ENCODE measurements at regions not wholly inside any gene's neighbourhood (a gene's known extent, or its start where the extent isn't known, plus 50 kb on each side); places are given as distances from the start of the nearest gene placed in this dataset.

DNA sequence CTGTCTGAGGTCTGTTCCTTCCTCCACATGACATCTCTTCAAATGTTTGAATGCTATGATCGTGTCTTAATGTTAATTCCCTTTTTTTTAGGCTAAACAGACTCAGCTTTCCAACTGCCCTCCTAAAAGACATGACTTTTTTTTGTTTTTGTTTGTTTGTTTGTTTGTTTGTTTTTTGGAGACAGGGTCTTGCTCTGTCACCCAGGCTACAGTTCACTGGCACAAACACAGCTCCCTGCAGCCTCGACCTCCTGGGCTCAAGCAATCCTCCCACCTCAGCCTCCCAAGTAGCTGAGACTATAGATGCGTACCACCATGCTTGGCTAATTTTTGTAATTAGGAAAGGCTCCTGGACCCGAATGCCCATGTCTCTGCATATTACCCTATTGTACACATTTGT is 176.5 kb downstream of the ABCA8 start:
- DNase-seq (ENCODE audit: low read depth, low spot score): no peak
- no peaks in the 10 kb centered on the region for H3K9me3 ChIP-seq (replicated peaks; ENCODE audit: control insufficient read depth, insufficient read depth, low read length)
- TF ChIP-seq POU2F2 (IDR thresholded peaks at IDR 0.05; ENCODE audit: borderline replicate concordance, low read depth, low read length) (no peak), EZH2 (IDR thresholded peaks at IDR 0.05; ENCODE audit: borderline replicate concordance, control insufficient read depth, low read depth, low read length) (no peak)
- no peaks in the 10 kb centered on the region for H4K20me1 ChIP-seq (ENCODE audit: control insufficient read depth, insufficient read depth)
- H3K36me3 ChIP-seq (ENCODE audit: control insufficient read depth in 2 of 2, insufficient read depth in 2 of 2, low read length in 1 of 2): no peaks in the 10 kb centered on the region
- H3K4me3 ChIP-seq: no peak overlapping the region
- no peak for ATAC-seq
- SMC1A ChIA-PET (ENCODE audit: uncharacterized antibody, unreplicated experiment): interaction anchor here (0.7 to 7.7 kb wide), 13 partner anchors 12 to 470 kb away, joined by 3 to 45 read pairs (median 3); no protein-coding TSS in a partner anchor
- H3K4me2 ChIP-seq (ENCODE audit: control insufficient read depth, insufficient read depth): no peak overlapping the region
- no peaks in the 10 kb centered on the region for H3K79me2 ChIP-seq (ENCODE audit: control insufficient read depth, insufficient read depth, low read length)
- H3K27me3 ChIP-seq (replicated peaks in 1 of 2; ENCODE audit: control insufficient read depth in 2 of 2, insufficient read depth in 2 of 2, low read length in 1 of 2): no peaks in the 10 kb centered on the region
- 26% methylated on average over 4 of the region's 4 CpGs for WGBS (ENCODE audit: insufficient coverage, insufficient replicate concordance, low lambda C conversion rate, missing lambda C conversion rate)
- H3K27ac ChIP-seq (ENCODE audit: control insufficient read depth, insufficient read depth): no peak overlapping the region
- intact Hi-C loops (cut with micrococcal nuclease; ENCODE audit: unreplicated experiment): loop anchor here (5.0 to 10.0 kb wide), 4 partner anchors 194 to 746 kb away; partner anchors contain the start of gene ABCA9
- RAD21 ChIA-PET (ENCODE audit: unreplicated experiment): interaction anchor here (0.8 to 2.8 kb wide), 3 partner anchors 16 to 469 kb away, joined by 3 to 10 read pairs (median 9); no protein-coding TSS in a partner anchor
- peaks cover 9% of the 10 kb centered on the region for H3K4me1 ChIP-seq (ENCODE audit: control insufficient read depth, insufficient read depth, low read length)
- no peak overlapping the region for H3K9ac ChIP-seq (ENCODE audit: control insufficient read depth, insufficient read depth, low read length)
- in situ Hi-C loops (cut with MboI): loop anchor here (5.0 to 10.0 kb wide), 2 partner anchors 464 to 616 kb away; no protein-coding TSS in a partner anchor
- BruUV-seq (replicated peaks): no TSS peak
- no peak overlapping the region for H2AFZ ChIP-seq (ENCODE audit: control insufficient read depth, low read depth, low read length)
- no peak for FAIRE-seq
- CTCF ChIA-PET: interaction anchor here (0.6 to 6.5 kb wide), 11 partner anchors 9 to 747 kb away, joined by 3 to 90 read pairs (median 5); partner anchors contain the start of gene ABCA5
- POLR2A ChIA-PET: no interaction called here

GRCh38 chr17:68777856-68778694 is 176.9 kb upstream of the FAM20A start:
- in situ Hi-C loops (cut with MboI) (loop anchor here (5.0 to 10.0 kb wide), 2 partner anchors 464 to 617 kb away; no protein-coding TSS in a partner anchor), intact Hi-C loops (cut with micrococcal nuclease; ENCODE audit: unreplicated experiment) (loop anchor here (1.0 to 10.0 kb wide), 6 partner anchors 131 to 747 kb away; partner anchors contain the start of gene ABCA9)
- Histone ChIP-seq H3K36me3 (ENCODE audit: control insufficient read depth in 2 of 2, insufficient read depth in 2 of 2, low read length in 1 of 2) (no peaks in the 10 kb centered on the region), H3K9ac (ENCODE audit: control insufficient read depth, insufficient read depth, low read length) (no peak overlapping the region), H3K4me1 (ENCODE audit: control insufficient read depth, insufficient read depth, low read length) (peaks cover 9% of the 10 kb centered on the region), H3K27me3 (replicated peaks in 1 of 2; ENCODE audit: control insufficient read depth in 2 of 2, insufficient read depth in 2 of 2, low read length in 1 of 2) (no peaks in the 10 kb centered on the region), H3K4me3 (no peak overlapping the region), H2AFZ (ENCODE audit: control insufficient read depth, low read depth, low read length) (no peak overlapping the region), H3K79me2 (ENCODE audit: control insufficient read depth, insufficient read depth, low read length) (no peaks in the 10 kb centered on the region), H3K27ac (ENCODE audit: control insufficient read depth, insufficient read depth) (no peak overlapping the region), H4K20me1 (ENCODE audit: control insufficient read depth, insufficient read depth) (no peaks in the 10 kb centered on the region), H3K9me3 (replicated peaks; ENCODE audit: control insufficient read depth, insufficient read depth, low read length) (no peaks in the 10 kb centered on the region), H3K4me2 (ENCODE audit: control insufficient read depth, insufficient read depth) (no peak overlapping the region)
- no peak for TF ChIP-seq CHD4 (IDR thresholded peaks at IDR 0.05)
- CTCF ChIA-PET: interaction anchor here (0.6 to 6.5 kb wide), 13 partner anchors 9 to 748 kb away, joined by 3 to 90 read pairs (median 5); partner anchors contain the start of gene ABCA5
- SMC1A ChIA-PET (ENCODE audit: uncharacterized antibody, unreplicated experiment): interaction anchor here (0.6 to 7.7 kb wide), 13 partner anchors 11 to 471 kb away, joined by 3 to 45 read pairs (median 5); no protein-coding TSS in a partner anchor
- FAIRE-seq (no peak), DNase-seq (ENCODE audit: low read depth, low spot score) (no peak), ATAC-seq (no peak)
- POLR2A ChIA-PET: no interaction called here
- RAD21 ChIA-PET (ENCODE audit: unreplicated experiment): interaction anchor here (0.8 to 3.6 kb wide), 4 partner anchors 16 to 469 kb away, joined by 3 to 13 read pairs (median 6); no protein-coding TSS in a partner anchor
- WGBS (ENCODE audit: insufficient coverage, insufficient replicate concordance, low lambda C conversion rate, missing lambda C conversion rate): 60% methylated on average over 10 of the region's 10 CpGs
- no TSS peak for BruUV-seq (replicated peaks)
